OCI-LY1 (cell line): ENCODE measurements at regions not wholly inside any gene's neighbourhood (a gene's known extent, or its start where the extent isn't known, plus 50 kb on each side); places are given as distances from the start of the nearest gene placed in this dataset.

Source experiments
- H2AFZ ChIP-seq: fragments of 200-600 bp; sonication (generic), shearing (Covaris generic); 2 replicates; pipeline ENCODE4 v1.6.0; 2014; ENCODE audit warnings: antibody characterized with exemption, mild to moderate bottlenecking, low read length
- H3F3A ChIP-seq: fragments of 200-600 bp; sonication (generic), shearing (Covaris generic); 2 replicates; pipeline ENCODE4 v1.6.0; 2014; ENCODE audit warnings: mild to moderate bottlenecking, antibody characterized with exemption, low read length, moderate library complexity; ENCODE audit not compliant: insufficient read depth
- H3K27ac ChIP-seq: fragments of 200-600 bp; sonication (generic); 2 replicates; pipeline ENCODE4 v1.5.1; 2014; ENCODE audit warnings: low read length, mixed run types, mild to moderate bottlenecking, low read depth; ENCODE audit not compliant: poor library complexity, severe bottlenecking
- H3K27me3 ChIP-seq: fragments of 200-600 bp; sonication (generic); 2 replicates; pipeline ENCODE4 v1.6.0; 2014; ENCODE audit warnings: antibody characterized with exemption, mild to moderate bottlenecking, low read length, moderate library complexity; ENCODE audit not compliant: insufficient read depth
- H3K36me3 ChIP-seq: fragments of 200-600 bp; sonication (generic); 2 replicates; pipeline ENCODE4 v1.6.1; 2014; ENCODE audit warnings: mild to moderate bottlenecking, antibody characterized with exemption, low read length, moderate library complexity, mixed read lengths; ENCODE audit not compliant: insufficient read depth
- H3K4me1 ChIP-seq: fragments of 200-600 bp; sonication (generic); 2 replicates; pipeline ENCODE4 v1.5.1; 2014; ENCODE audit warnings: mild to moderate bottlenecking, low read length, moderate library complexity; ENCODE audit not compliant: insufficient read depth, severe bottlenecking
- H3K4me2 ChIP-seq: fragments of 200-600 bp; sonication (generic), shearing (Covaris generic); 2 replicates; pipeline ENCODE4 v1.6.1; 2014; ENCODE audit warnings: low read length
- H3K4me3 ChIP-seq: fragments of 200-600 bp; sonication (generic); 2 replicates; pipeline ENCODE4 v1.5.1; 2014; ENCODE audit warnings: low read length, low read depth, mild to moderate bottlenecking, mixed read lengths; ENCODE audit not compliant: poor library complexity, severe bottlenecking
- H3K79me2 ChIP-seq: fragments of 200-600 bp; shearing (Covaris generic); 2 replicates; pipeline ENCODE4 v1.6.1; 2016; ENCODE audit warnings: mixed run types, low read length, mixed read lengths; ENCODE audit not compliant: insufficient read depth
- H3K9ac ChIP-seq: fragments of 200-600 bp; sonication (generic), shearing (Covaris generic); 2 replicates; pipeline ENCODE4 v1.6.1; 2014; ENCODE audit warnings: mild to moderate bottlenecking, low read length, mixed read lengths
- H3K9me2 ChIP-seq: fragments of 200-600 bp; sonication (generic), shearing (Covaris generic); 2 replicates; pipeline ENCODE4 v1.6.1; 2014; ENCODE audit warnings: low read depth, mild to moderate bottlenecking, low read length, mixed read lengths
- H3K9me3 ChIP-seq: fragments of 200-600 bp; shearing (Covaris generic); 2 replicates; pipeline ENCODE4 v1.6.1; 2014; ENCODE audit warnings: low read length, mixed read lengths
- H4K20me1 ChIP-seq: fragments of 200-600 bp; sonication (generic), shearing (Covaris generic); 2 replicates; pipeline ENCODE4 v1.6.0; 2016; ENCODE audit warnings: mild to moderate bottlenecking, low read length; ENCODE audit not compliant: insufficient read depth
- CTCF ChIP-seq: fragments of 200-600 bp; sonication (generic), shearing (Covaris generic); IDR thresholded peaks from 2 replicates; pipeline ENCODE4 v1.5.1; 2017; ENCODE audit warnings: mild to moderate bottlenecking, antibody characterized with exemption, low read length, moderate library complexity, mixed read lengths
- EZH2 ChIP-seq: fragments of 200-600 bp; sonication (generic), shearing (Covaris generic); IDR thresholded peaks from 2 replicates; pipeline ENCODE4 v1.8.0; 2017; ENCODE audit warnings: borderline replicate concordance, mixed run types, mild to moderate bottlenecking, antibody characterized with exemption, low read length, moderate library complexity, mixed read lengths

- Histone ChIP-seq H3K4me1 (no peaks in the 10 kb centered on the region), H3K4me2 (no peak overlapping the region), H3K27ac (no peak overlapping the region), H3K27me3 (no peaks in the 10 kb centered on the region), H3K4me3 (no peak overlapping the region), H3K9ac (no peak overlapping the region), H3K9me2 (no peaks in the 10 kb centered on the region), H2AFZ (no peak overlapping the region), H3K36me3 (no peaks in the 10 kb centered on the region), H3K79me2 (no peaks in the 10 kb centered on the region), H3F3A (no peaks in the 10 kb centered on the region), H3K9me3 (no peaks in the 10 kb centered on the region), H4K20me1 (no peaks in the 10 kb centered on the region)
- no peak for TF ChIP-seq CTCF
- TF ChIP-seq EZH2, result no peak
These were observed 378.7 kb downstream of the LIG4 start for GRCh38 chr13:107836685-107837084.

- H3K4me1 ChIP-seq, result no peaks in the 10 kb centered on the region
- H3K27me3 ChIP-seq, result no peaks in the 10 kb centered on the region
- H4K20me1 ChIP-seq, result no peaks in the 10 kb centered on the region
- H3K9ac ChIP-seq, result no peak overlapping the region
- H2AFZ ChIP-seq, result no peak overlapping the region
- no peak overlapping the region for H3K4me2 ChIP-seq
- no peaks in the 10 kb centered on the region for H3K9me2 ChIP-seq
- no peak overlapping the region for H3K4me3 ChIP-seq
- no peaks in the 10 kb centered on the region for H3F3A ChIP-seq
- TF ChIP-seq CTCF (no peak), EZH2 (no peak)
- H3K27ac ChIP-seq, result no peak overlapping the region
- no peaks in the 10 kb centered on the region for H3K36me3 ChIP-seq
- no peaks in the 10 kb centered on the region for H3K9me3 ChIP-seq
- H3K79me2 ChIP-seq, result no peaks in the 10 kb centered on the region
These were observed 379.9 kb downstream of the LIG4 start for GRCh38 chr13:107835339-107836018.

GRCh38 chr13:107834717-107835116, 380.6 kb downstream of the LIG4 start:
- H4K20me1 ChIP-seq, result no peaks in the 10 kb centered on the region
- H3K36me3 ChIP-seq, result no peaks in the 10 kb centered on the region
- H3K27me3 ChIP-seq, result no peaks in the 10 kb centered on the region
- H3K4me2 ChIP-seq, result no peak overlapping the region
- no peak overlapping the region for H3K27ac ChIP-seq
- H3K4me1 ChIP-seq, result no peaks in the 10 kb centered on the region
- no peaks in the 10 kb centered on the region for H3K9me3 ChIP-seq
- H3K9ac ChIP-seq, result no peak overlapping the region
- H3F3A ChIP-seq, result no peaks in the 10 kb centered on the region
- no peaks in the 10 kb centered on the region for H3K9me2 ChIP-seq
- H3K4me3 ChIP-seq, result no peak overlapping the region
- TF ChIP-seq CTCF (no peak), EZH2 (no peak)
- no peak overlapping the region for H2AFZ ChIP-seq
- no peaks in the 10 kb centered on the region for H3K79me2 ChIP-seq
